DMS 273 treated with DMSO at 0.1 percent for 48 hours (cell line): ENCODE measurements at regions not wholly inside any gene's neighbourhood (a gene's known extent, or its start where the extent isn't known, plus 50 kb on each side); places are given as distances from the start of the nearest gene placed in this dataset.
"Not testable (repeated sequence)": the region's sequence is repeated elsewhere in the genome, so short reads cannot be mapped to it uniquely, and the experiment has no call there.

Source experiments
- DNase-seq: peaks from one replicate; lab custom pipeline; 2025; lab: John Stamatoyannopoulos, UW

DNA sequence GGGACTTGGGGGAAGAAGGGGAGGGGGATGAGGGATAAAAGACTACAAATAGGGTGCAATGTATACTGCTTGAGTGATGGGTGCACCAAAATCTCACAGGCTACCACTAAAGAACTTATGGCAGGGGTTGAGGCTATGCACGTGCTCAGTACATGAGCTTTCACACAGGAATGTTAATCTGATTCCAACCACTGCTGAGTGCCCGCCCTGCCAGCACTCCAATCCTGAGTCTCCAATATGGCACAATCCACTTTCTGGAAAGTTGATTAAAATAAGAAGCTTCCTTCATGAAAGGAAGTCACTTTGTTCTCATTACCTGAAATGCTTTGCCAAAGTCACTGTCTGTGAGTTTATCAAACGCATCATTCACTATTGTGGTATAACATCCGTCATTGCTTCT, 463.0 kb downstream of the IRS2 start:
- no peak for DNase-seq

DNA sequence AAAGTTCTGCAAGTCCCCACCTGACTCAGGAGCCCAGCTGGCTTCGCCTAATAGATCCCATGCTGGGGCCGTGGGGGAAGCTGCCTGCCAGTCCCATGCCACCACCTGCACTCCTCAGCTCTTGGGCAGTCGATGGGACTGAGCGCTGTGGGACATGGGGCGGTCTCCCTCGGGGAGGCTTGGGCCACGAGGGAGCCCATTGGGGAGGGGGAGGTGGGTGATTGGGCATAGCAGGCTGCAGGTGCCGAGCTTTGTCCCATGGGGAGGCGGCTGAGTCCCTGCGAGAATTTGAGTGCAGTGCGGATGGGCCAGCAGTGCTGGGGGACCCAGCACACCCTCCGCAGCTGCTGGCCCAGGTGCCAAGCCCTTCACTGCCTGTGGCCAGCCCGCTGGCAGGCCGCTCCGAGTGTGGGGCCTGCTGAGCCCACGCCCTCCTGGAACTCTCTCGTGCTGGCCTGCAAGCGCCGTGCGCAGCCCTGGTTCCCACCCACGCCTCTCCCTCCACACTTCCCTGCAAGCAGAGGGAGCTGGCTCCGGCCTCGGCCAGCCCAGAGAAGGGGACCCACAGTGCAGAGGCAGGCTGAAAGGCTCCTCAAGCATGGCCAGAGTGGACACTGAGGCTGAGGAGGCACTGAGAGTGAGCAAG, 467.3 kb downstream of the IRS2 start:
- no peak for DNase-seq

DNA sequence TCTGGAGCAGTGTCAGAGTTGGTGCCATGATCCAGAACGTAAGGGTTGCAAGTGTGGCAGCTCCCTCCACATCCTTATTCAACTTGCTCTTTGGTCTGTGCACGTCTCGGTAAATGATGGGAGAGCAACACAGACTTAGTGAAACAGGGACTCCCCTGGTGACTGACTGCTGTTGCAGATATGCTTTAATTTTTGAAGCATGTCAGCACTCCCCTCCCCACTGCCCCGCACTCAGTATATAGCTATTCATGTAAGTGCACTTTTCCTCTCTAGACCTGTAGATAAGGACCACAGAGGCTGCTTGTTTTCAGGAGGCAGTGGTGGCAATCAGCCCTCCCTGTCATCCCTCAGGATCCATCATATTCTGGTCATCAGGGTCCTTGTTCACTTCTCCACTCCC, 470.9 kb downstream of the IRS2 start:
- no peak for DNase-seq

DNA sequence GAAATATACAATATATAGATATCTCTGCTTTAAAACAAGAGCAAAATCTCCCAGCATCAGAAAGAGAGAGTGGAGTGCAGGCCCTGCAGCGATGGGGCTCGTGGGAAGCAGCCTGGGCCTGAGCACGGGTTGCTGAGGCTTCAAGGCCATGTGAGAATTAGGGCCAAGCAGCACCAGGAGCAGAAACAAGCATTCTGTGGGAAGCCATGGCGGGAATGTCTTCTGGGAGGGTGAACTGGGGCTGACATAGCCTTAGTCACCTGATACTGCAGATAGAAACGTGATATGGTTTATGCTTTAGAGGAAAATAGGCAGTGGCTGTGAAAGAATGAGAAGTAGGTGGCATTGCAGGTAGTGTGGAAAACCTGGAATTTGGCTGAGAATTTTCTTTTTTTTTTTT, 472.3 kb downstream of the IRS2 start:
- no peak for DNase-seq

DNA sequence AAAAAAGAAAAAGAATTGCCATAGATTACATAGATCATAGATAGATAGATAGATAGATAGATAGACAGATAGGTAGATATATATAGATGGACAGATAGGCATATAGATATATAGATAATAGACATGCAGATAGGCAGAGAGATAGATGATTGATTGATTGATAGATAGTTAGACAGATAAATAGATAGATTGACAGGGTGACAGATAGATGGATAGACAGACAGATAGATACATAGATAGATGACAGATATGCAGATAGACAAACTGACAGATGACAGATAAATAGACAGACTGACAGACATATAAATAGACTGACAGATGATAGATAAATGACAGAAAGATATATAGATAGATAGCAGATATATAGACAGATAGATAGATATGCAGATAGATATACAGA, 474.0 kb downstream of the IRS2 start:
- no peak for DNase-seq

DNA sequence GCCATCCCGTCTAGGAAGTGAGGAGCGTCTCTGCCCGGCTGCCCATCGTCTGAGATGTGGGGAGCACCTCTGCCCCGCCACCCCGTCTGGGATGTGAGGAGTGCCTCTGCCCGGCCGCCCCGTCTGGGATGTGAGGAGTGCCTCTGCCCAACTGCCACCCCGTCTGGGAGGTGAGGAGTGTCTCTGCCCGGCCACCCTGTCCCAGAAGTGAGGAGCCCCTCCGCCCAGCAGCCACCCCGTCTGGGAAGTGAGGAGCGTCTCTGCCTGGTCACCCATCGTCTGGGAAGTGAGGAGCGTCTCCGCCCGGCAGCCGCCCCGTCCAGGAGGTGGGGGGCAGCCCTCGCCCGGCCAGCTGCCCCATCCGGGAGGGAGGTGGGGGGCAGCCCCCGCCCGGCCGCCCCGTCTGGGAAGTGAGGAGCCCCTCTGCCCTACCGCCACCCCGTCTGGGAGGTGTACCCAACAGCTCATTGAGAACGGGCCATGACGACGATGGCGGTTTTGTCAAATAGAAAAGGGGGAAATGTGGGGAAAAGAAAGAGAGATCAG, 474.9 kb downstream of the IRS2 start:
- not testable (repeated sequence) for DNase-seq

DNA sequence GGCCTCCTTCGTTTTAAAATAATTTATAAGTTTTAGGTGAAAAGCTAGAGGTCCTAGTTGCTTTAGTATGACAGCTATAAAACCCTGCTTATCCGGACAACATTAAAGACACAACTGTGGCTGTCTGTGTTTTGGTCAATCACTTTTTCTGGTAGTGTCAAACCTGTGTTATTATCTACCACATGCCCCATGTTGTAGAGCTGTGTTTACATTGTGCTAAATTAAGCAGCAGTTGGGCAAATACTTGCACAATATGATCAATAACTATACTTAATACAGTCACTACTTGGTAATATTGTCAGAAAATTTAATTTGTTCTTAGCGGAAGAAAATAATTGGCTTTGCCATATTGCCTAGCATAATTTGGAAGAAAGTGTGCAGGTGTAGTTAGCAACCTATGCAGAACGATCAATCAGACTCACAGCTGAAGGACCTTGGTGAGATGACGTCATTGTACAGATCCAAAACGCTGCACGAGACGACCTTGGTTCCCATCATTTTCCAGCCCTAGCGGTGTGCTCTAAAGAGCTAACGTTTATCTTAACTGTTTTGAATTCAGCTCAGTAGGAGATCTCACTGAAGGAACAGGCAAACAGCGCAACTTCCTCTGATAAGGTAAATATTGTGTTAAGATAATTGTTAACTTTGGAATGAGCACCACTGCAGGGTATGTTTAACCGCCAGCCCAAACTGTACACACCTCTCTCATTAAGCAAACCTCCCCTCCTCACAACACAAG, 476.6 kb downstream of the IRS2 start:
- no peak for DNase-seq

DNA sequence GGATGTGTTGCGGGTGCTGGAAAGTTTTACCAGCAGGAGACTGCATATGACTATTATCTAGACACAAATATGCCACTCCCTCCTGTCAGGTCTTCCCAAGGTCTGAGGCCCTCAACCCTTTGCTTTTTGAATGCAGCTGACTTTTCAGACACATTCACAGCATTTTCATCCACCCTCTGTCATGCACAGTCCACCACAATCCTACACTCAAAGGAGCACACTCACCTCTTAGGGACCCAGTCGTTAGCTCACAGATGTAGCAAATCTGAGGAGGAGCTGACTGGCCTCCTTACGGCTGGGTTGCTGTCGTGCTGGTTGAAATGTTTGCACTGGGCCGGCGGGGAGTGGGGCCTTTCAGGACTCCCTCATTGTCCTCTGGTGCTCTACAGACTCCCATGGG, 479.4 kb downstream of the IRS2 start:
- DNase-seq, result no peak

DNA sequence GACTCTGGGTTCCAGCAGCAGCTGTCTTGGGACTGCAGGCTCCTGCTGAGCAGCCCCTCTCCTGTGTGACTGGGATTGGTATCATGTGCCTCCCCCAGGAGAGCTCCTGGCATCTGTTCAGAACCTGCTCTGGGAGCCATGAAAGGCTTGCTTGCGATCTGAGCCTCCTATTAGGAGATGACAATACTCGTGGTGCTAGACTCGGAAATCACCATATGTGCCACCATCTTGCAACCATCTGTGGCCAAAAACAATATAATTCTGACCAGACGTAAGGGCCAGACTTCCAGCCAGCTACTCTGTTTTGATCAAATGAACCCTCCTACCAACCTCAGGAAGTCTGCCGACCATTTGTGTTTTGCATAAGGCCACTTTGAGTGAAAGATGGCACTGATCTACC, 484.7 kb downstream of the IRS2 start:
- peak; percentile 63 for DNase-seq

DNA sequence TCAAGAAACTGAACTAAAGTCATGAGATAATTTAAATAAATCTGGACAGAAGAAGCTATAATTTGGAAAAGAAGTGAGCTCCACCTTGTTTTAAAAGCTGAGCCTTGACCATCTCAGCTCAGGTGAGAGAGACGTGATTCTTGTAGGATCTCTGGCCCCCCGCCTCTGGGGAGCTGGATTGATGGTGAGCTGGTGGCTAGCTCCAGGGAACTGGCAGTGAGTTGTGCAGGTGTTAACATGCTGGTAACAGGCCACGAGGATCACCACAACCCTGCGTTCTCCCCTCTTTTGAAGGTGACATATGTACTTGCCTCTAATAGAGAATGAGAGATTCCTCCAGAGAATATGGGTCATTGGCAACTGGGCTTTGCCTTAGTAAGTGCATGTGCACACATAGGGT, 485.1 kb downstream of the IRS2 start:
- no peak for DNase-seq

DNA sequence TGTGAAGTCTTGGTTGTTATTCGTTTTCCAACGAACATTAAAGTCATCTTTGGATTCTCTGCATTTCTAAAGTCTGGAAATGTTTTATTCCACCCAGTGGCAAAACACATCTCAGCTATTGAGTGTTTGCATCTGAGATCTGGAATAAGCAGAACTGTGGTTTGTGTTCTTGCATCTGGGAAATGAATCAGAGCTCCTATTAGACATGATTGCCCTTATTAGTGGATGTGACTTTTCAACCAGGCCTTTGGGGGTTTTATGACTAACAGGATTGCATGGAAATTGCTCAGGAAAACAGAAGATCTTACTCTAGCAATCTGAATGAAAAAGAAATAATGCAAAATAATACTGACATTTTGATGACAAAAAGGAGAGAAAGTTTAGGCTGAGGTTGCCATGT, 488.8 kb downstream of the IRS2 start:
- DNase-seq, result no peak

DNA sequence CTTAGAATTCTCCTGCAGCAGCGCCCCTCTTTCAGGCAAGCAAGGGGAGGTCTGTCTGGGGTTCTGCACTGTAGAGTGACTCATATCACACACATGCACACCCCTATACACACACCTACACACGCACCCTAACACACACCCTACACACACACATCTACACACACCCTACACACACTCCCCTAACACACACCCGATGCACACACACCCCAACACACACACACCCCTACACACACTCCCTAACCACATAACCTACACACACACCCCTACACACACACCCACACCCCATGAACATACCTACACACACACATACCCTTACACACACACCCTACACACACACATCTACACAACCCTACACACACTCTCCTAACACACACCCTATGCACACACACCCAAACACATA, 493.2 kb downstream of the IRS2 start:
- no peak for DNase-seq

DNA sequence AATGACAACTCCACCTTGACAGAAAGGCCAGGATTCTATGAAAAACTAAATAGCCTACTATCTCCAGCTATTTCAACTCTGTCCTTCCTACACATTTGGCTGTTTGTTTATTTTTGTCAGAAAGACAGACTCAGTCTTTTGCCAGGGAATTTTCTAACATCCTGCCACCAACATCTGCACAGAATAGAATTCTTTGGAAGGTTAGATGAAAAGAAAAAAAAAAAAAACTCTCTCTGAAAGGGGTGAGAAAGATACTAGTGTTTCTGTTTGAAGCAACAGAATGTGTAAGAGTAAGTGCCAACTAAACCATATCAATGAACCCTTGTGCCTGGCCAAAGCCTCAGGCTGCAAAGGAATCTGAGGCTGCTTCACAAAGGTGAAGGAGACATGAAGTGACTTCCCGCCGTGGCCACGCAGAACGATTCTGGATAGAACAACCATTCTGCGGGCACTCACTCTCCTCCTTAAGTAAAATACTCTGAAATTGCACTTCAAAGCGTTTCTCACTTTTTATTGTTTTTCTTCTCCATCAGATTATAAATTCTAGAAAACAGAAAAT, 498.2 kb downstream of the IRS2 start:
- no peak for DNase-seq

DNA sequence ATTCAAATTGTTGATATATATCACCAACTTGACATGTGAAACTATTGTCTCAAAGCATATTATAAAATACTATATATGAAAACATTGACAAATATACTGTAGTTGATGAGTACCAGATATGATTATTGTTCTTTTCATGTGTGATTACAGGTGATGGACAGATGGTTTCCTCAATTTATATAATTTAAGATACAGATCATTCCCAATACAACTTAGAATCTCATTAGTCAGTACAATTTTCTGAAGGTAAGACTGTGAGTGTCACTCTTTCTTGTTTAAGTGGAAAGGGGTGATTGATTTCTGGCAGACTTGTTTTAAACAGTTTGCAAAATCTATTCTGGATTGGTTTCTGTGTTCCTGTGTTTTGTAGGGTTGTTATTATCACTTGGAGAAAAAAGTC, 498.8 kb downstream of the IRS2 start:
- no peak for DNase-seq

DNA sequence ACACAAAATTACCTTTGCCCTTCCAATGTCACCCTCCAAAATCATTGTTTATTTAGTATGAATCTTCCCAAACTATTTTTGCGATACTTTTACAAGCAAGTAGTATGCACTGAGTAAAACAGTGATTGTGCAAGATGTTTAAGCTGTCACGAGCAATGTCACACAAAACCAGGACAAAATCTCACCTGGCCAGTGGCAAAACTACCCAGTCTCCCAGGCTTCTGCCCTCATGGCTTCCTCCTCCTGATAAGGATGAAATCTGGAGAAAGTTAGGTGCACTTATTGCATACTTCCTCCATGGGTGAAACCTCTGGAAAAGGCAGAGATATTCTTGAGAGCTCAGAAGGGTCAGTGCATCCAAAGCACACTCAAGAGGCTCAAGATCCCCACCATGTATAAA, 500.8 kb downstream of the IRS2 start:
- no peak for DNase-seq

DNA sequence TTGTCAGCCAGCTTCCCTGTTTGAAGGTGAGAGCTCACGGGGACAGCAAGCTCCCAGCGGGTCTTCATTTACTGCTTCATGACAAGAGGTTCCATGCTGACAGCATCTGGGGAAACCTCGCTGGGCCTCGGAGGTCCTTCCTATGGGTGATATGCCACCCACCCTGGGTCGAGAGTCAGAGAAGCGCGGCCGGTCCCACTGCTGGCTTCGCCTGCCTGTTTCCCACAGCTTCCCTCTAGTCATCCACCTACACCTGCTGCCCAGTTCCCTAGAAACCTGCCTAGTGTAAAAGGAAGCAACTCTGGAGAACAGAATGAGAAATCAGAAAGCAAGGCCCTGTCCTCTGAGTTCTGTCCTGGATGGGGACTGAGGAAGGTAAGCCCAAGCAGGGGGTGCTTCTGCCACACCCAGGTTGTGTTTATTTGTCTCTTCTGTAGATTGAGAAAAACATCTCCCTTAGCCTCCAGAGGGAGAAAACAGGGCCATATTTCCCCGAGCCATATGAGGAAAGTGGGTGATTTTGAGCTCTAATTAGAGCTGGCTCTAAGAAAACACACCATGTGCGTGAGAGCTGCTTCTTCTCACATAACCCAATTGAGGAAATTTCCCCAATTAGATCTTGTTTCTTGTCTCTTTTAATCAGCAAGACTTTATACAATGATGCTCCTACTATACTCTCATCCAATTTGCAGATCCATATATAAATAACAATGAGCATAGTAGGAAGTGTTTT, 504.3 kb downstream of the IRS2 start:
- DNase-seq, result no peak

DNA sequence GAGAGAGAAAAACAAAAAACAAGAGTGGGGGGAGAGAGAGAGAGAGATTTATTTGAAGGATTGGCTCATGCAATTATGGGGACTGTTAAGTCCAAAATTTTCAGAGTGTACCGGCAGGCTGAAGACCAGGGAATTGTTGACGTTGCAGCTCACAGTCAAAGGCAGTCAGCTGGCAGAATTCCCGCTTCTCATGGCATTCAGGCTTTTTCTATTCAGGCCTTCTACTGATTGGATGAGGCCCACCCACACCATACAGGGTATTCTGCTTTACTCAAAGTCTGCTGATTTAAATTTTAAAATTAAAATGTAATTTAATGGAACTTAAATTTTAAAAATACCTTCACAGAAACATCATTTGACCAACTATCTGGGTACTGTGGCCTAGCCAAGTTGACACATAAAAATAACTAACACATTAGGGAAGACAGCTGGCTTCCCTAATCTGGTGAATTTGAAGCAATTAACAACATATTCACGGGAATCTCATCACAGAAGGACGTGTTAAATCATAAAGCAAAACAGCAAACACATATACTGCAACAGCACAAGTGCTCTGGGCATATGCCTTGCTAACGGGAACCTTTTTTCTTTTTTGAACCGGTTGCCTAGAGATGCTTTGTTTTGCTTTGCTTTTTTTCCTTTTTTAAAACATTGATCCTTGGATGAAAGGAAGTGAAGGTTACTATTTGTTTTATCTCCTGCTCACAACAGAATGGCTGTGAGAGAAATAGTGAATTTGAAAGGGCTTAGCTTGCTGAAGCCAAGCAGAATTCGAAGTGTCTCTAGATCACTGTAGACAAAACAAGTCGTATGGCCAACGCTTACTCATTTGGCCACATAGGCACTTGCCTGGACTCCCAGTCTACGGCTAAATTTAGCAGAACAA, 505.1 kb downstream of the IRS2 start:
- no peak for DNase-seq

DNA sequence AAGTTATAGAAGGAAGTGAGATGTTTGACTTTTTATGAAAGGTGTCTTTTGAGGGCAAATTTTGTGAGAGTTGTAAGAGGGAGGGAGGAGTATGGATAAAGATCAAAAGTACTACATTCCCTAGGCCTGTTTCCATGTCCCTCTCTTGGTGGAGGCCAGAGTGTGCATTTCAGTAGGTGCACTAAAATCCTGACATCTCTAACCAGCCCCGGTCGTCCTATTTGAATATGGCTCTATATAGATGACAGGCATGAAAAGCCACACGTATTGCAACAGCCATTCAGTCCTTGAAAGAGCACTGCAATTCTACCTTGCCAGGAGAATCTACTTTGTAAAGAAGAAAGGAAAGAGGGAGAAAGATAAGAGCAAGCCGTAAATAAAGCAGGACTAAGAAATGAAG, 510.1 kb downstream of the IRS2 start:
- DNase-seq, result no peak

DNA sequence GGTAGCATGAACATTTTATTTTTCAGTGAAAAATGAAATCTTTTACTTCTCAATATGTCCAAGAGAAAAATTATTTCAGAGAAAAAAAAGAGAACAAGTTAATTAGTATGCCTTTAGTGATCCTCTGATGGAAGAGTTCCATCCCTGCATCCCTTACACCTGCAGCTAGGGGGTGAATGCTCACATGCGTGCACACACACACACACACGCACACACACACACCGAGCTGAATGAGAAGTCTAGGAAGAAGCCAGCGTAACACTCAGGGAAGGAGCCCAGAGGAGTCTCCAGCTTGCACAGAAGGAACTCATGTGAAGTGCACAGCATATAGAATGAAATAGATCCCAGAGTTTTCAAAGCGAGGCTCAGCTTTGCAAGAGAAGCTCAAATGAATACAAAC, 510.5 kb downstream of the IRS2 start:
- DNase-seq, result no peak

DNA sequence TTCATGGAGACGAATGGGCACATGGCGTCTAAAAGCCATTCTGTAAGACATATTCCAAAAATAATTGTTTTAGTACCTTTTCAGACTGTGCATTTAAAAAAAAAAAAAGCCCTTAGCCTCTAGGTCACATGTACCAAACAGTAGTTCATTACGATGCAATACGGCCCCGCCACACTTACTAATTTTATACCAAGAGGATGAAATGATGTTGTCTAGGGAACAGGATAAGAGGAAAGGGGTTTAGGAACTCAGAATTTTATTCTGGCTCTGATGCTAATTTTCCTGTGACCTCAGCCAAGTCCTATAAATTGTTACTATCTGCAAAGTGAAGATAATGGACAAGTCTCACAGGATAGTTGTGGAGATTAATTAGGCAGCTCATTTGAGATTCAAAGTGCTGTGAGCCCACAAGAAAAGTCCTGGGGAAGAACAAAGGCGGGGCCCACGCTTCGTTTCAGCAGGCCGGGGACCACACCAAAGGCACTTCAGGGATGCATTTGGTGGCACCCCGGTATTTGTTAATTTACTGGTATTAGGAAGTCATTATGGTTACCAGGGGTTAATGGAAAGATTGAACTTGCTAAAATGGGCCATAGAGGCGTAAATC, 511.1 kb downstream of the IRS2 start:
- DNase-seq, result no peak

DNA sequence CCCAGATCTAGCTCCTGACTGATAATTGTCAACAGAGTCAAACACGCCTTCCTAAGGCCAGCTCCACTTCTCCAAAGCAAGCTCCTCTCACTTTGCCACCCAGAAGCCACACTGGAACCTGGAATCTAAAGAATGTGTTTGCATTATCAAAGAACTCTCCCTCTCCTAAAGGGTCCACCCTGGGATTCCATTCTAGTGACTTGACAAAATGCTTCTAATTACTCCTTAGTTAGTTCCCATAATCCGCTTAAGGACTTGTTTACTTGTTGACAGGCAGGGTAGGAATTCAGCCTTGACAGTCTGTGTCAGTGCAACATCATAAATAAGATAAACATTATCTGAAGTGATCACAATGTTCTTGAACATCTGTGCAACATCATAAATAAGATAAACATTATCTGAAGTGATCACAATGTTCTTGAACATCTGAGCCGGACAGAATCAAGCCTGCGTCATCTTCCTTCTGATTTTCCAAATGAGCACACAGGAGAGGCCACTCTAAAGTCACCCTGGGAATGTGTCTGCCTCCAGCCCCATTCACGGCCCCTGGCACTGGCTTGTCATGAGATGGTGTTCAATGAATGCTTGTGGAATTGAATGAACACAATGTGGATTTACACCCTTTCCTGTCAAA, 512.1 kb downstream of the IRS2 start:
- no peak for DNase-seq
